ENCODE measurements at regions not wholly inside any gene's neighbourhood (a gene's known extent, or its start where the extent isn't known, plus 50 kb on each side); places are given as distances from the start of the nearest gene placed in this dataset.

DNA sequence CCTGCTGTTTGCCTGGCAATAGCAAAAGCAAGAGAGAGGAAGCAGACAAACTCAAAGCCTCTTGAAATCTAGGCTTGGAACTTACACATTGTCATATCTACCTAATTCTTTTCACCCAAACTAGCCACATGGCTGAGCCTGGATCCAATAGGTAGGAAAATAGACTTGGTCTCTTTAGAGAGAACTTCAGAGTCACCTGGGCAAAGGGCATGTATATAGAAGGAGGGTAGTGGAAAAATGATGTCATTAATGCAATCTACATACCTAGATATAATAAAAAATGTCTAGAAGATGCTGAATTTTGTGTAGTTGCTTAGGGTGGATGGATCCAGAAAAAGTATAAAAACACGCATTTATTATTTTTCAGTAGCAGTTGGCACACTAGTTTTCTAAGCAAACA, 237.0 kb upstream of the GEMIN8 start:
- Histone ChIP-seq H3K27me3 (ENCODE audit: insufficient read depth, low read length) (no peaks in the 10 kb centered on the region), H3K27ac (ENCODE audit: low read depth, low read length) (no peak overlapping the region), H3K9me3 (ENCODE audit: control insufficient read depth in 1 of 2, low read length in 2 of 2) (no peaks in the 10 kb centered on the region), H3K4me3 (ENCODE audit: low read length in 2 of 2) (no peak overlapping the region), H3K4me1 (ENCODE audit: insufficient read depth, low read length) (no peaks in the 10 kb centered on the region), H3K36me3 (ENCODE audit: insufficient read depth, low read length) (no peaks in the 10 kb centered on the region)
- H3K4me1 Mint-ChIP-seq, result no peaks in the 10 kb centered on the region
- peaks cover 0 to 7% (median 0%) of the 10 kb centered on the region in 8 donors for H3K9me3 Mint-ChIP-seq
- H3K27ac Mint-ChIP-seq, result no peak overlapping the region
- no peaks in the 10 kb centered on the region for H3K36me3 Mint-ChIP-seq
- ChIA-PET POLR2A (ENCODE audit: partially characterized antibody) (no interaction called here), CTCF (ENCODE audit: partially characterized antibody) (no interaction called here)
- intact Hi-C loops (cut with micrococcal nuclease), result no loop called here
- DNase-seq, result no peak
- no peaks in the 10 kb centered on the region for H3K27me3 Mint-ChIP-seq
- H3K4me3 Mint-ChIP-seq, result no peak overlapping the region

DNA sequence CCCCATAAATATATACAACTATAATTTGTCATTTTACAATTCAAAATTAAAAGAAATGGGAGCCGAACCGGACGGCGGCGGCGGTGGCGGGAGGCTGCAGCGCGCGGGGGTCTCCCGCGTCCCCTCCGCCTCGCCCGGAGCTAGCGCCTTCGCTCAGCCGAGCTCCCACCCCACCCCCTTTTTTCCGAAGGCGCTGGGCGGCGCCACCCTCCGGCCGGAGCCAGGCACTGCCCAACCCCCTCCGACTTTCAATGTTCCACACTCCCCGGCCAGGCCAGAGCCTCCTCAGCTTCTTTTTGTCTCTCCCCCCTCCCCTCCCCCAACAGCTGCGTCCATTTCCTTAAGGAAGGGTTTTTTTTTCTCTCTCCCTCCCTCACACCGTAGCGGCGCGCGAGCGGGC, 214.1 kb upstream of the GEMIN8 start:
- no peak overlapping the region for H3K27ac ChIP-seq (ENCODE audit: low read depth, low read length)
- Mint-ChIP-seq H3K36me3 (no peaks in the 10 kb centered on the region), H3K4me1 (no peaks in the 10 kb centered on the region), H3K27ac (no peak overlapping the region), H3K4me3 (no peak overlapping the region), H3K9me3 (peaks cover 0 to 5% (median 0%) of the 10 kb centered on the region in 8 donors), H3K27me3 (no peaks in the 10 kb centered on the region)
- intact Hi-C loops (cut with micrococcal nuclease), result no loop called here
- POLR2A ChIA-PET (ENCODE audit: partially characterized antibody), result no interaction called here
- H3K9me3 ChIP-seq (ENCODE audit: control insufficient read depth in 1 of 2, low read length in 2 of 2), result no peaks in the 10 kb centered on the region
- no peaks in the 10 kb centered on the region for H3K36me3 ChIP-seq (ENCODE audit: insufficient read depth, low read length)
- no peak overlapping the region for H3K4me3 ChIP-seq (ENCODE audit: low read length in 2 of 2)
- H3K4me1 ChIP-seq (ENCODE audit: insufficient read depth, low read length), result no peaks in the 10 kb centered on the region
- DNase-seq, result no peak
- CTCF ChIA-PET (ENCODE audit: partially characterized antibody), result no interaction called here
- no peaks in the 10 kb centered on the region for H3K27me3 ChIP-seq (ENCODE audit: insufficient read depth, low read length)

DNA sequence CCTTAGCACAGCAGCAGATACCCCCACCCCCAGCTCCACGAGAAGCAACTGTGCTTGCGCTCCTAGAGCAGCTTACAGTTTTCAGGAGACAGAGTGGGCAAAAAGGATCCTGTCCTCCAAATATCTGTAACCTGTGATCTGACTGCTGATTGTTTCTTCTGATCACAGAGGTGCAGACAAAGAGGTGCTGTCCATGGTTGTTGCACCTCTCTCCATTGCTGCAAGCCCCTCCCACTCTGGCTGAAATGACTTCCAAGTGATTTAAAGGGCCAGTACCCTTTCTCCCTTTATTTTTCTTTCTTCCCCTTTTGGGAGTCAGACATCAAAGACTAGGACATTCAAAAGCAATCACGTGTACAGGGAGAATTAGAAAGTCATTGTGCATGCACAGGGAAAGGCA, 205.3 kb upstream of the GEMIN8 start:
- no peaks in the 10 kb centered on the region for H3K27me3 Mint-ChIP-seq
- H3K27ac ChIP-seq (ENCODE audit: low read depth, low read length), result no peak overlapping the region
- DNase-seq, result no peak
- H3K4me3 ChIP-seq (ENCODE audit: low read length in 2 of 2), result no peak overlapping the region
- H3K9me3 ChIP-seq (ENCODE audit: control insufficient read depth in 1 of 2, low read length in 2 of 2), result no peaks in the 10 kb centered on the region
- intact Hi-C loops (cut with micrococcal nuclease), result no loop called here
- ChIA-PET POLR2A (ENCODE audit: partially characterized antibody) (no interaction called here), CTCF (ENCODE audit: partially characterized antibody) (no interaction called here)
- H3K9me3 Mint-ChIP-seq, result peaks cover 0 to 11% (median 6%) of the 10 kb centered on the region in 8 donors
- no peaks in the 10 kb centered on the region for H3K4me1 ChIP-seq (ENCODE audit: insufficient read depth, low read length)
- H3K36me3 Mint-ChIP-seq, result no peaks in the 10 kb centered on the region
- no peaks in the 10 kb centered on the region for H3K4me1 Mint-ChIP-seq
- no peaks in the 10 kb centered on the region for H3K36me3 ChIP-seq (ENCODE audit: insufficient read depth, low read length)
- no peak overlapping the region for H3K27ac Mint-ChIP-seq
- H3K4me3 Mint-ChIP-seq, result no peak overlapping the region
- H3K27me3 ChIP-seq (ENCODE audit: insufficient read depth, low read length), result no peaks in the 10 kb centered on the region

DNA sequence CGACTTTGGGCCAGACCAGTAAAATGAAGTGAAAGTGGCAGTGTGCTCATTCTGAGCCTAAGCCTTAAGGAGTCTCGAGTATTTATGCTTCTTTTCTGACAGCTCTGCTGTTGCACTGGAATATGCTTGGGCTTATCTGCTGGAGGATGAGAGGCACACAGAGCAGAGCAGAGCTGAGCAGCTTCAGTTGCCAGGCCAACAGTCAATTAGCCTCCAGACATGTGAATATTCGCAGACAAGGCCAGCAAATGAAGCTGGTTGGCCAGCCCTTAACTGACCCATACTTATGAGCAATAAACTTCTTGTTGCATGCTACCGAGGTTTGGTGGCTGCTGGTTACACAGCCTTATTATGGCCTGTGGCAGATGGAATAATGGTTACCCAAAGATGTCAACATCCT, 203.0 kb upstream of the GEMIN8 start:
- no peaks in the 10 kb centered on the region for H3K4me1 Mint-ChIP-seq
- intact Hi-C loops (cut with micrococcal nuclease), result no loop called here

DNA sequence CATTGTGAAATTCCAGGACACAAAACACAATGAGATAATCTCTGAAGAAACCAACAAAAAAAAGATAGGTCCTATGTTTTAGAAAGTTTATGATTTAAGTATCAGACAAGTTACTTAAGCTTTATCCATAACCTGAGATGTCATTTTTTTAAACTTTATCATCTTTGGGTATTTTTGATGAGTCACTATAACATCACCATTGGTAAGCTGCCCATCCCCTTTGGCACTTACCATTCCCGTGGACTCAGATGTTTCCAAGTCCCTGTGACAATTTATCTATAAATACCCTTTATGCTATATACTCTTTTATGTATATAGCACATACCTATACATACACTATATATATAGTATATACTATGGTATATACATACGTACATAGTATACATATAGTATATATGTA, 198.9 kb upstream of the GEMIN8 start:
- Histone ChIP-seq H3K4me1 (ENCODE audit: insufficient read depth, low read length) (no peaks in the 10 kb centered on the region), H3K4me3 (ENCODE audit: low read length in 2 of 2) (no peak overlapping the region), H3K9me3 (ENCODE audit: control insufficient read depth in 1 of 2, low read length in 2 of 2) (no peaks in the 10 kb centered on the region), H3K36me3 (ENCODE audit: insufficient read depth, low read length) (no peaks in the 10 kb centered on the region), H3K27me3 (ENCODE audit: insufficient read depth, low read length) (no peaks in the 10 kb centered on the region), H3K27ac (ENCODE audit: low read depth, low read length) (no peak overlapping the region)
- POLR2A ChIA-PET (ENCODE audit: partially characterized antibody), result no interaction called here
- H3K27ac Mint-ChIP-seq, result no peak overlapping the region
- H3K36me3 Mint-ChIP-seq, result no peaks in the 10 kb centered on the region
- intact Hi-C loops (cut with micrococcal nuclease), result no loop called here
- H3K4me3 Mint-ChIP-seq, result no peak overlapping the region
- CTCF ChIA-PET (ENCODE audit: partially characterized antibody), result no interaction called here
- no peaks in the 10 kb centered on the region for H3K27me3 Mint-ChIP-seq
- H3K9me3 Mint-ChIP-seq, result peaks cover 0 to 11% (median 8%) of the 10 kb centered on the region in 8 donors
- H3K4me1 Mint-ChIP-seq, result no peaks in the 10 kb centered on the region
- DNase-seq, result no peak

More for the DNA sequence above, 203.0 kb upstream of the GEMIN8 start:
- no peak for DNase-seq
- ChIA-PET POLR2A (ENCODE audit: partially characterized antibody) (no interaction called here), CTCF (ENCODE audit: partially characterized antibody) (no interaction called here)
- Mint-ChIP-seq H3K27ac (no peak overlapping the region), H3K36me3 (no peaks in the 10 kb centered on the region), H3K27me3 (no peaks in the 10 kb centered on the region), H3K9me3 (peaks cover 0 to 15% (median 9%) of the 10 kb centered on the region in 8 donors), H3K4me3 (no peak overlapping the region)
- Histone ChIP-seq H3K4me3 (ENCODE audit: low read length in 2 of 2) (no peak overlapping the region), H3K27me3 (ENCODE audit: insufficient read depth, low read length) (no peaks in the 10 kb centered on the region), H3K9me3 (ENCODE audit: control insufficient read depth in 1 of 2, low read length in 2 of 2) (no peaks in the 10 kb centered on the region), H3K36me3 (ENCODE audit: insufficient read depth, low read length) (no peaks in the 10 kb centered on the region), H3K27ac (ENCODE audit: low read depth, low read length) (no peak overlapping the region), H3K4me1 (ENCODE audit: insufficient read depth, low read length) (no peaks in the 10 kb centered on the region)

DNA sequence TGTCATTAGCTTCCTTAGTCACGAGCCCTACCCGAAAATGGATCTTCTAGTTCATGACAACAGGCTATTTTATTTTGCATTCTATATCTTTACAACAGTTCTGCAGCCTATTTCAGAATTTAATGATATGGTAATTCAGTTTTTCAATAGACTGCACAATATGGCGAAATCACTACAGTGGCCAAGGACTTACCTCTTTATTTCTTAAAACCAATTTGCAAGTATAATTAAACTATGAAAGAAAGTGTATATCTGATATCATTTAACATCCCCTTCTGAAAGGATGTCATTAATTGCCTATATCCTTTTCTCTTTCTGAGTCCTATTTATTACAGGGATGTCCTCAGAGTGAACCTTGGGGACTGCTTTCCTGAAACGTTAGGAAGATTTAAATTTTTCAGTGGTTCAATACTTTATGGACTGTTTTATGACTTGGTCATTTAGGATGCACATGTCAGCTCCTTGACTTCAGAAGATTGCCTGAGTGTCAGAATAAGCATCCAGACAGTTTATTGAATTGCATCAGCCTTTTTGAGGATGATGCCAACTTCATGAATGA, 190.8 kb upstream of the GEMIN8 start:
- Mint-ChIP-seq H3K4me1 (no peaks in the 10 kb centered on the region), H3K4me3 (no peak overlapping the region), H3K36me3 (no peaks in the 10 kb centered on the region), H3K27me3 (no peaks in the 10 kb centered on the region), H3K9me3 (peaks cover 0 to 2% (median 0%) of the 10 kb centered on the region in 8 donors), H3K27ac (no peak overlapping the region)
- Histone ChIP-seq H3K36me3 (ENCODE audit: insufficient read depth, low read length) (no peaks in the 10 kb centered on the region), H3K4me1 (ENCODE audit: insufficient read depth, low read length) (no peaks in the 10 kb centered on the region), H3K27ac (ENCODE audit: low read depth, low read length) (no peak overlapping the region), H3K9me3 (ENCODE audit: control insufficient read depth in 1 of 2, low read length in 2 of 2) (no peaks in the 10 kb centered on the region), H3K27me3 (ENCODE audit: insufficient read depth, low read length) (no peaks in the 10 kb centered on the region), H3K4me3 (ENCODE audit: low read length in 2 of 2) (no peak overlapping the region)
- CTCF ChIA-PET (ENCODE audit: partially characterized antibody), result no interaction called here
- intact Hi-C loops (cut with micrococcal nuclease), result no loop called here
- POLR2A ChIA-PET (ENCODE audit: partially characterized antibody), result no interaction called here
- no peak for DNase-seq

DNA sequence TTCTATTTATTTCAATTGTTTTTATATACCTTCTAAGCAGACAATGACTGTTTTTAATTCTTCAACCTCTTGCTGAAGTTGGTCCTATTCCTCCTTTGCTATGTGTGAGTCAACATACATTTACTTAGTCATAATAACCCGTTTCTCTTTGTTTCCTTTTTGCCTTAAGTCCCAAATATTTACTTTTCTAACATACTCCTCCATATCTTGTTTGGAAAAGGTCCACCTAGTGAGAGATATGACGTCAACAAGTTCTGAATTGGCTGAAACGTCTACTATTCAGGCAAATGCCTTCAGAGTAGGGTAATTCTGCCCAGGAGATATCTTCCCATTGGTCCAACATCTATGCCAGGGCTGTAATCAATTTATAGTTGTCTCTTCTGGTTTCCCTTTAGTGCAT, 179.3 kb upstream of the GEMIN8 start:
- H3K9me3 Mint-ChIP-seq, result peaks cover 0 to 18% (median 4%) of the 10 kb centered on the region in 8 donors

DNA sequence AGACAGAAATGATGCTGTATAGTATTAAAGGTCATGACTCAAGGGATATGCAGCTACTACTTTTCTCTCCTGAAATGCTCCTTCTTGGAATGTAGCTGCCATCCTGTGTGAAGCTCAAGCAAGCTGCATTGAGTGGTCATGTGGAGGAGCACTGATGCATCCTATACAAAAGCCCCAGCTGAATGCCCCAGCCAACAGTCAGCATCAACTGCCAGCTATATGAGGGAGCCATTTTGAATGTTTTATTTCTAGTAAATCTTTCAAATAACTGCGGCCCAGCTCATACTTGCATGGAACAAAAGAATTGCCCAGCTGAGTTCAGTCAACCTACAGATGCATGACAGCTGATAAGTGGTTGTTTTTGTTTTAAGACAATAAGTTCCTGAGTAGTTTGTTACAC, 165.0 kb upstream of the GEMIN8 start:
- intact Hi-C loops (cut with micrococcal nuclease), result no loop called here

More for the DNA sequence above, 179.3 kb upstream of the GEMIN8 start:
- no peak overlapping the region for H3K27ac ChIP-seq (ENCODE audit: low read depth, low read length)
- CTCF ChIA-PET (ENCODE audit: partially characterized antibody), result no interaction called here
- intact Hi-C loops (cut with micrococcal nuclease), result no loop called here
- Mint-ChIP-seq H3K27me3 (peaks cover 0 to 2% of the 10 kb centered on the region in 2 donors), H3K27ac (no peak overlapping the region), H3K36me3 (no peaks in the 10 kb centered on the region), H3K4me1 (no peaks in the 10 kb centered on the region), H3K4me3 (no peak overlapping the region)
- H3K4me3 ChIP-seq (ENCODE audit: low read length in 2 of 2), result no peak overlapping the region
- no peaks in the 10 kb centered on the region for H3K27me3 ChIP-seq (ENCODE audit: insufficient read depth, low read length)
- POLR2A ChIA-PET (ENCODE audit: partially characterized antibody), result no interaction called here
- no peak for DNase-seq
- H3K9me3 ChIP-seq (ENCODE audit: control insufficient read depth in 1 of 2, low read length in 2 of 2), result no peaks in the 10 kb centered on the region
- H3K4me1 ChIP-seq (ENCODE audit: insufficient read depth, low read length), result no peaks in the 10 kb centered on the region
- no peaks in the 10 kb centered on the region for H3K36me3 ChIP-seq (ENCODE audit: insufficient read depth, low read length)

More for the DNA sequence above, 165.0 kb upstream of the GEMIN8 start:
- Mint-ChIP-seq H3K36me3 (no peaks in the 10 kb centered on the region), H3K4me3 (no peak overlapping the region), H3K27me3 (no peaks in the 10 kb centered on the region), H3K4me1 (no peaks in the 10 kb centered on the region), H3K9me3 (peaks cover 0 to 11% (median 3%) of the 10 kb centered on the region in 8 donors), H3K27ac (no peak overlapping the region)
- Histone ChIP-seq H3K27ac (ENCODE audit: low read depth, low read length) (no peak overlapping the region), H3K9me3 (ENCODE audit: control insufficient read depth in 1 of 2, low read length in 2 of 2) (no peaks in the 10 kb centered on the region), H3K4me3 (ENCODE audit: low read length in 2 of 2) (no peak overlapping the region), H3K36me3 (ENCODE audit: insufficient read depth, low read length) (no peaks in the 10 kb centered on the region), H3K27me3 (ENCODE audit: insufficient read depth, low read length) (no peaks in the 10 kb centered on the region), H3K4me1 (ENCODE audit: insufficient read depth, low read length) (no peaks in the 10 kb centered on the region)
- CTCF ChIA-PET (ENCODE audit: partially characterized antibody), result no interaction called here
- no peak for DNase-seq
- POLR2A ChIA-PET (ENCODE audit: partially characterized antibody), result no interaction called here

All from CD4-positive, alpha-beta memory T cell (primary cell).